ENCODE measurements at regions not wholly inside any gene's neighbourhood (a gene's known extent, or its start where the extent isn't known, plus 50 kb on each side); places are given as distances from the start of the nearest gene placed in this dataset.

DNA sequence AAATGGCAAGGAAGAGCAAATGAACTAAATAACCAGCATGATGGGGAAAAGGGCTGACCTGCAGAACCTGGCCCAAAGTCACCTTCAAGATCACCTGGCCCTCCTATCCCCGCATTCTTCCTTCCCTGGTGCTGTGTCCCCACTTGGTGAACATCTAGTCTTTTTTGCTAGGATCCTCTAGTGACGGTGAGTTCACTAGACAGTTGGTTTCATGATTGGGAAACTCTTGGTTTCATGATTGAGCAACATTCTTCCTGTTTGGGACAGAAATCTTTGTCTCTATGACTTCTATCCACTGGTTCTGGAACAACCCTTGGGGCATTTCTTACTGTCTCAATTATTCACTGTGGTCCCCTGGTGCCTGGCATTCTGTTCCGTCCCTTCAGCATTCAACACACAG, 50.2 kb upstream of the DAB2IP start:
- no peak for DNase-seq (ENCODE audit: low read depth)
- TF ChIP-seq, protein P1, sequence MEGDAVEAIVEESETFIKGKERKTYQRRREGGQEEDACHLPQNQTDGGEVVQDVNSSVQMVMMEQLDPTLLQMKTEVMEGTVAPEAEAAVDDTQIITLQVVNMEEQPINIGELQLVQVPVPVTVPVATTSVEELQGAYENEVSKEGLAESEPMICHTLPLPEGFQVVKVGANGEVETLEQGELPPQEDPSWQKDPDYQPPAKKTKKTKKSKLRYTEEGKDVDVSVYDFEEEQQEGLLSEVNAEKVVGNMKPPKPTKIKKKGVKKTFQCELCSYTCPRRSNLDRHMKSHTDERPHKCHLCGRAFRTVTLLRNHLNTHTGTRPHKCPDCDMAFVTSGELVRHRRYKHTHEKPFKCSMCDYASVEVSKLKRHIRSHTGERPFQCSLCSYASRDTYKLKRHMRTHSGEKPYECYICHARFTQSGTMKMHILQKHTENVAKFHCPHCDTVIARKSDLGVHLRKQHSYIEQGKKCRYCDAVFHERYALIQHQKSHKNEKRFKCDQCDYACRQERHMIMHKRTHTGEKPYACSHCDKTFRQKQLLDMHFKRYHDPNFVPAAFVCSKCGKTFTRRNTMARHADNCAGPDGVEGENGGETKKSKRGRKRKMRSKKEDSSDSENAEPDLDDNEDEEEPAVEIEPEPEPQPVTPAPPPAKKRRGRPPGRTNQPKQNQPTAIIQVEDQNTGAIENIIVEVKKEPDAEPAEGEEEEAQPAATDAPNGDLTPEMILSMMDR (IDR thresholded peaks at IDR 0.05; ENCODE audit: control insufficient read depth, extremely low read depth, insufficient read depth) = no peak
- H3K4me3 ChIP-seq (ENCODE audit: low read depth, low read length) = no peak overlapping the region

Measured in LNCaP clone FGC (cell line).